ENCODE measurements at regions not wholly inside any gene's neighbourhood (a gene's known extent, or its start where the extent isn't known, plus 50 kb on each side); places are given as distances from the start of the nearest gene placed in this dataset.
"Not testable (repeated sequence)": the region's sequence is repeated elsewhere in the genome, so short reads cannot be mapped to it uniquely, and the experiment has no call there.

DNA sequence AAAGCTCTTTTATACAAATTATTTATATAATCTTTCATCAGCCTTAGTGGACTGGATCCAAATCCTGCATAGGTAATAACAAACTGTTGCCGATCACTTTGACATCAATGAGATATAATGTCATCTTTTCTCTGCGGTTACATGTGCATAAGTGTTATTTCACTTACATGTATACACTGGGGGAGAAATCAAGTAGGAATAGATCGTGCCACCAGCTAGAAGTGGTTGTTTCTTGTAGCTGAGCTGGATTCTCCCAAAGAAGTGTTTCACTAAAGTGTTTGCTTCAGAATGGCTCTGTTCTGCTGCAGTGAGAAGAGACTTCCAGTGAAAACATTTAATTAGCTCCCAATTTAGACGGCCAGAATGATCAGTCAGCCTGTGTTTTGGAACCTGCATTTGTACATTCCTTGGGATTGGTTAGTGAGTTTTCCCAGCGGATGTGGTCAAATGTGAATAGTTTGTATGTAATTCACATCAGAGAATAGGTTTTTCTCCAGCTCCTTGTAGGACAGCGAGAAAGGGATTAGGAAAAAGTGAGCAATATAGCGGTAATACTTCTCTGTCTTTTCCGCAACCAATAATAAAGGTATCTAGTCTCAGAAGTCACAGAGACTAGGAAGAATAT, 163.1 kb upstream of the CCN2 start:
- TF ChIP-seq CTCF (IDR thresholded peaks at IDR 0.05) (no peak), POLR2A (IDR thresholded peaks at IDR 0.05) (no peak)
- H3K4me3 ChIP-seq (ENCODE audit: low read depth, poor library complexity, severe bottlenecking) = no peak overlapping the region
- intact Hi-C loops (cut with DNase I; ENCODE audit: low total_unique reads) = no loop called here
- WGBS, 2 donors = 69 to 79% methylated on average over 8 of the region's 8 CpGs
- no peak for DNase-seq (ENCODE audit: low spot score in 2 of 2)

DNA sequence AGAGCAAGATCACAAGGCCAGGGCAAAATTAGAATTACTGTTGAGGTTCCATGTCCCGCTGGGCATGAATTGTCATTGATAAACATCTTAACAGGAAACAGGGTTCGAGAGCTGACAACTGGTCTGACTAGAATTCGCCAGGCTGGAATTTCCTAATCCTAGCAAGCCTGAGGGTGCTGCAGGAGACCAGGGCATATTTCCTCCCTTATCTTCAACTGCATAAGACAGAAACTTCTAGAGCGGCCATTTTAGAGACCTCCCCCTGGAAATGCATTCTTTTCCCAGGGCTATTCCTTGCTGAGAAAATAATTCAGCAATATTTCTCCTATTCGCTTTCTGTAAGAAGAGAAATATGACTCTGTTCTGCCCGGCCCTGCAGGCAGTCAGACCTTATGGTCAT, 158.6 kb upstream of the CCN2 start:
- WGBS, 2 donors = 80 to 83% methylated on average over 6 of the region's 6 CpGs
- H3K4me3 ChIP-seq (ENCODE audit: low read depth, poor library complexity, severe bottlenecking); intact Hi-C loops (cut with DNase I; ENCODE audit: low total_unique reads); DNase-seq (ENCODE audit: low spot score in 2 of 2): not testable (repeated sequence)

- intact Hi-C loops (cut with DNase I; ENCODE audit: low total_unique reads) = no loop called here
- WGBS, 2 donors = 86 to 87% methylated on average over 2 of the region's 2 CpGs
- H3K4me3 ChIP-seq (ENCODE audit: low read depth, poor library complexity, severe bottlenecking) = no peak overlapping the region
- TF ChIP-seq CTCF (IDR thresholded peaks at IDR 0.05) = no peak
- no peak for TF ChIP-seq POLR2A (IDR thresholded peaks at IDR 0.05)
- no peak for DNase-seq (ENCODE audit: low spot score in 2 of 2)
Measured at GRCh38 chr6:132107896-132108295, 156.7 kb upstream of the CCN2 start.

- no peak for TF ChIP-seq CTCF (IDR thresholded peaks at IDR 0.05)
- no peak for TF ChIP-seq POLR2A (IDR thresholded peaks at IDR 0.05)
- H3K4me3 ChIP-seq (ENCODE audit: low read depth, poor library complexity, severe bottlenecking) = no peak overlapping the region
- DNase-seq (ENCODE audit: low spot score in 2 of 2) = no peak
- 74 to 84% methylated on average over 3 of the region's 3 CpGs for WGBS, 2 donors
- intact Hi-C loops (cut with DNase I; ENCODE audit: low total_unique reads) = no loop called here
Measured at GRCh38 chr6:132101535-132101934, 150.4 kb upstream of the CCN2 start.

GRCh38 chr6:132100388-132100990, 149.3 kb upstream of the CCN2 start:
- 56 to 64% methylated on average over 4 of the region's 4 CpGs for WGBS, 2 donors
- TF ChIP-seq CTCF (IDR thresholded peaks at IDR 0.05) (no peak), POLR2A (IDR thresholded peaks at IDR 0.05) (no peak)
- DNase-seq (ENCODE audit: low spot score in 2 of 2) = no peak
- intact Hi-C loops (cut with DNase I; ENCODE audit: low total_unique reads) = no loop called here
- H3K4me3 ChIP-seq (ENCODE audit: low read depth, poor library complexity, severe bottlenecking) = no peak overlapping the region

DNA sequence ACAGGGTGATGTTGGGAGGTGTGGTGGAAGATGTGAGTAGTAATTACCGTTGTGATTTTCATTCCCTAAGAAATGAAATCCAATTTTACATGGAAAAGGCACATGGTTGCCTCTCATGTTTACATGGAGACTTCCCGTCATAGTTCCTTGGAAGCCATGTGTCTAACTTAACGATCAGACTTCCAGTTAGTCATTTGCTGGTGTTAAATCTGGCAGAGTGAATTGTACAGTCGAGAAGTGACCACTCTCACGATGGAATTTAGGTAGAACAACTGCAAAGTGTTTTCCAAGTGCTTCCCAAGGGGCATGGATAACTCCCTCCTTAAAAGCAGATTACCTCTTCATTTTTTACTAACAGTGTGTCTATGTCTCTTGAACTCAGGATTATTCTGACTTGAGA, 145.8 kb upstream of the CCN2 start:
- TF ChIP-seq POLR2A (IDR thresholded peaks at IDR 0.05) (no peak), CTCF (IDR thresholded peaks at IDR 0.05) (no peak)
- intact Hi-C loops (cut with DNase I; ENCODE audit: low total_unique reads) = no loop called here
- no peak for DNase-seq (ENCODE audit: low spot score in 2 of 2)
- WGBS, 2 donors = 55 to 72% methylated on average over 5 of the region's 5 CpGs
- H3K4me3 ChIP-seq (ENCODE audit: low read depth, poor library complexity, severe bottlenecking) = no peak overlapping the region

Measured in lower leg skin (tissue), 4 donors.